AG09309 (cell line): ENCODE measurements at regions not wholly inside any gene's neighbourhood (a gene's known extent, or its start where the extent isn't known, plus 50 kb on each side); places are given as distances from the start of the nearest gene placed in this dataset.

Experiments
- DNase-seq: peaks from one replicate; pipeline ENCODE4 v3.0.0-alpha.2; 2010; ENCODE audit warnings: low read depth
- H3K4me3 ChIP-seq: 2 replicates; pipeline ENCODE4 v1.5.1; 2011; ENCODE audit warnings: mild to moderate bottlenecking, low read depth, low read length, moderate library complexity; ENCODE audit not compliant: control insufficient read depth
- CTCF ChIP-seq: IDR thresholded peaks from 2 replicates; pipeline ENCODE4 v1.5.1; 2011; ENCODE audit warnings: mild to moderate bottlenecking, low read depth, low read length, inconsistent platforms; ENCODE audit not compliant: insufficient read depth, control insufficient read depth; ENCODE audit errors: missing control alignments

- no peak for DNase-seq
- no peak overlapping the region for H3K4me3 ChIP-seq
- TF ChIP-seq CTCF, result no peak
Measured at GRCh38 chr10:52967806-52968795, 195.5 kb upstream of the MBL2 start.

- DNase-seq, result no peak
- no peak overlapping the region for H3K4me3 ChIP-seq
- no peak for TF ChIP-seq CTCF
Measured at GRCh38 chr10:52966904-52967303, 194.3 kb upstream of the MBL2 start.

- H3K4me3 ChIP-seq, result no peak overlapping the region
- no peak for DNase-seq
- no peak for TF ChIP-seq CTCF
Measured at GRCh38 chr10:52965938-52966401, 193.4 kb upstream of the MBL2 start.

DNA sequence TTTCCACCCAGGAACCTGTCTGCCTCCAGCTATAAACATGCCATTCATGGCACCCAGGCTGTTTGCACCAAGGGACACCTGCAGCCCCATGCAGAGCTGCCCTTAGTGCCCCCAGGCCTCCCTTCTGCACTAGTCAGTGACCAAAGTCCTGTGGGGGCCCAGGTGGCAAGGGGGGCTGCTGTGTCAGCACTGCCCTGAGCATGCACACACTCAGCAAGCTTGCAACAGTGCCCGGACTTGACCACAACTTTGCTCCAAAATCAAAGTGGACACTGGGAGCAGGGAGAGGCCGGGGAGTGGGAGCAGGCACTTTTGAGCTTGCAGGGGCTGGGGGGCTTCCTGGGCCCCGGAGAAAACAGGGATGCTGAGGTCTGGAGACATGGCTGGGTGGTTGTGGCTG lies 192.9 kb upstream of the MBL2 start:
- H3K4me3 ChIP-seq, result no peak overlapping the region
- no peak for DNase-seq
- TF ChIP-seq CTCF, result no peak

DNA sequence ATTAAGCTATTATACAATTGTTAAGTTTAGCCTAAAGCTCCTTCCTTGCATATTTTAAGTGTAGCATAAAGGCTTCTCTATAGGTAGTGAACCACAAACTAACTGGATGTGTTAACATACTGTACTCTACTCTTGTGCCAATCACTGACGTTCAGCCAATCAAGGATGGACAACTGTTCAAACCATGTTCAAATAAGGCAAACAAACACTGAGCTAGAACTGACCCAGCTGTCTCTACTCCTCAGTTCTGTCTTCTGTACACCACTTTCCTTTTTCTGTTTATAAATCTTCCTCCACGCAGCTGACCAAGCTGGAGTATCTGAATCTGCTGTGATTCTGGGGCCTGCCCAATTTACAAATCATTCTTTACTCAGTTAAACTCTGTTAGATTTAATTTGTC lies 188.7 kb upstream of the MBL2 start:
- H3K4me3 ChIP-seq, result no peak overlapping the region
- no peak for DNase-seq
- TF ChIP-seq CTCF, result no peak

- DNase-seq, result no peak
- no peak for TF ChIP-seq CTCF
Measured at GRCh38 chr10:52959810-52960209, 187.2 kb upstream of the MBL2 start.

More at GRCh38 chr10:52959810-52960209, 187.2 kb upstream of the MBL2 start:
- no peak overlapping the region for H3K4me3 ChIP-seq
